ENCODE measurements at regions not wholly inside any gene's neighbourhood (a gene's known extent, or its start where the extent isn't known, plus 50 kb on each side); places are given as distances from the start of the nearest gene placed in this dataset.

DNA sequence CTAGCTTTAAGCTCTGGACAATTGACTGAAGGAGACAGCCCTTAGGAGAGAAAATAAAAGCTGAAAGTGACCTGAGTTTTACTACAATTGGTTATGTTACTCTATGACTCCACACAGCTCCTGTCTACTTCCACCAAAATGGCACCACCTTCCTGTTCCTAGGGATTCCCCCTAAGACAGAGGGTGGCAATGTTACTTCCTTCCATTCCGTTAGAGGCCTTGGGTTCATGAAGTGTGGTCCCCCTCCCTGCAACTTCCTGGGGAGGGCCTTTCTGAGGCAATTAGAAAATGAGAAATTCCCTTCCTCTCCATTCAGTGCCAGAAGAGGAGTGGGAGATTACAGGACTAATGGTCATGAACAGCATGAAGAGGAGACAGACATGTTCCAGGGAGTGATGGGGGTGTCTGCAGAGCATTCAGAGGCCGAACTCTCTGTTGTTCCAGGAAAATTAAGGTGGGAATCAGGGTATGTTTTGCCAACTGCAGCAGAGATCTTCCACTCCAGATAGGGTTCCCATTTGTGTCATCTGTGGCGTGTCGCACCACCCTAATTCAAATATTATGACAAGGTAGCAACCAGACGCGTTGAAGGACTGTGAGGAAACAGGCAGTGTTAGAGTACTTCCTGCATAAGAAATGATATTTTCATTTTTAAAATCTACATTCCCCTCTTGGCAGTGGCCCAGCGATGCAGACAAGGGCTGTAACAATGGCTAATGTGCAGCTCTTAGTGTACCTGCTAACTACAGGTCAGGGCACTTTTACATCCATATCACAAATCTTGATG lies 53.1 kb upstream of the TRIM67 start:
- no peak for DNase-seq (ENCODE audit: low read depth)

DNA sequence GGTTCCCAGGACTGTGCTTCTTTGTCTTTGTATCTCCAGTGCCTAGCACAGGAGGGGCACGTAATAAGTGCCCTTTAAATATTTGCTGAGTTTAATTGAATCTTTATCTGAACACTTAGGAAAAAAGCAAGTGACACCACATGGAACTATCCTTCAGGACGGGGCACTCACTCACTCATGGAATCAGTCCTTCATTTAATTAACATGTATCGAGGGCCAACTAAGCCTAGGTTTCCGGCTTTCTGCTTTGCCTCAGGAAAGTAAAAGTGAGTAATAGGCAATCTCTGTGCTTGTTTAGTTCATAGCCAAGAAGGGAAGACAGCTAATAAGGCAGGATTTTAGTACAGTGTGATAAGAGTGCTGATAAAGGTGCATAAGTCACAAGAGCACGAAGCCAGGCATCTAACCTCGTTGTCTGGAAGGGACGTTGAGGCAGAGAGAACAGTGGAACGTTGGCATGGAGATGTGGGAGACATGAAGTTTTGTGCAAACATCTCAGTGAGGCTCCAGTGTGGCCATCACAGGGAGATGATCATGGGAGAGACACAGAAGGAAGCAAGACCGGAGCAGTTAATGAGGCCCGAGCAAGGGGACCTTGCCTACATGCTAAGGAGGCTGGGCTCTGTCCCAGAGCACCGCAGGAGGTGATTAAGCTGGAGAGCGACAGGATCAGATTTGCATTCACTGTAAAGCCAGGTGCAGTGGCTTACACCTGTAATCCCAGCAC lies 54.1 kb upstream of the TRIM67 start:
- DNase-seq (ENCODE audit: low read depth), result no peak

DNA sequence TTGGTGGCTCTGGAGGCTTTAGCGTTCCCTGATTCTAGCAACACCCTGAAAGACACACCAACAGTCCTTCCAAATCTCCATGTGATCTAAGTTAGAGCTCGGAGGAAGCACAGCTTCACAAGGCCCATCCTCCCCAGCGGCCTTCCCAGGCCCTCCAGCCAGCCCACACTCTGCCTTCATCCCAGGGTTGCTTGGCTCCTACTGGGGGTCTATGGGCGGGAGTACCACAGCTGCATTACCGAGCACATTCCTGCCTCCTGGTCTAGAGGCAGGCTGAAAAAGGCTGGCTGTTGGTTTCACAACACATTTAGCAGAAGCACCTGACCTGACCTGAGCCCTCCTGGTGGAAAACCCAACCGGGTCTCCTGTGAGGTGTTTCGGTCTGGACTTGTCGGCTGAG lies 54.7 kb upstream of the TRIM67 start:
- no peak for DNase-seq (ENCODE audit: low read depth)

DNA sequence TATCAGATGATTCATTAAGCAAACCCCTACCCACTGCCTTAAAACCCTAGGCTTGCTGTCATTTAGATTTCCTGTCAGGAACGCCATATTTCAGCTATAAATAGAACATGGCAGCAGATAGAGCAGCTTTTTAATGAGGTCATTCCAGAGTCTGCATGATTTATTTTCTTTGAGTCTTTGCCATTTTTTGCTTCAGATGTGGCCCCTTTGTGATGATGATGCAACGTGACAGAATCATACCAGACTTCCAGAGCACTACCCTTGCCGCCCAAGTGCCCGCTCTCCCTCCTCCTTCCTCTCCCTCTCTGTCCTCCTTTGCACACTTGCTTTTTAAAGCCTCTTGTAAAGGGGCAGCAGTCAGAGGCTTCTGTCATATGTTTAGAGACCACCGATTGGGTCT lies 55.5 kb upstream of the TRIM67 start:
- peak; percentile 72 for DNase-seq (ENCODE audit: low read depth)

DNA sequence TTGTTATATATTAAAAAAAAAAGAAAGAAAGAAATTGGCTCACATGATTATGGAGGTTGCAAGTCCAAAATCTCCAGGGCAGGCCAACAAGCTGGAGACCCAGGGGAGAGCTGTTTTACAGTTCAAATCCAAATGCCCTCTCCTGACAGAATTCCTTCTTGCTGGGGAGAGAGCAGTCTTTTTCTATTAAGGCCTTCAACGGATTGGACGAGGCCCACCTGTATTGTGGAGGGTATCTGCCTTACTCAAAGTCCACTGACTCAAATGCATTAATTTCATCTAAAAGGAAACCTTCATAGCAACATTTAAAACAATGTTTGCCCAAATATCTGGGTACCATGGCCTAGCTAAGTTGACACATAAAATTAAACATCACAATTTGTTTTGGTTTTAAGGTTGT lies 56.9 kb upstream of the TRIM67 start:
- DNase-seq (ENCODE audit: low read depth), result no peak

DNA sequence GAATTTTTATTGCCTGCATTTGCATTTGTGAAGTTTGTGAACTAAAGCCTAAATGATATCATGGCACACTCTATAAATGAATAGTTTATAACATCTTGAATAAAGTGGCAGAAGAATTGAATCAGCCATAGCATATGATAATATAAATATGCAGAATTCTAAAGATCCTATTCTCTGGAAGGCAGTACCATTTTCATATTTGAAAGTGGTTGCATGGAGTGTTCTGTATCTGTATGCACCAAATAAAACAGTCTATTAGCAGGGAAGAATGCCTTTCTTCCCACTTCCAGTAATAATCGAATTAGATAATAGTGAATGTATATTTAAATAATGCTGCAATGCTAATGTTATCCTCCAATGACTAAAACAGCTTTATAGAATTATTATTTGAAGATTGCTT lies 57.9 kb upstream of the TRIM67 start:
- no peak for DNase-seq (ENCODE audit: low read depth)

DNA sequence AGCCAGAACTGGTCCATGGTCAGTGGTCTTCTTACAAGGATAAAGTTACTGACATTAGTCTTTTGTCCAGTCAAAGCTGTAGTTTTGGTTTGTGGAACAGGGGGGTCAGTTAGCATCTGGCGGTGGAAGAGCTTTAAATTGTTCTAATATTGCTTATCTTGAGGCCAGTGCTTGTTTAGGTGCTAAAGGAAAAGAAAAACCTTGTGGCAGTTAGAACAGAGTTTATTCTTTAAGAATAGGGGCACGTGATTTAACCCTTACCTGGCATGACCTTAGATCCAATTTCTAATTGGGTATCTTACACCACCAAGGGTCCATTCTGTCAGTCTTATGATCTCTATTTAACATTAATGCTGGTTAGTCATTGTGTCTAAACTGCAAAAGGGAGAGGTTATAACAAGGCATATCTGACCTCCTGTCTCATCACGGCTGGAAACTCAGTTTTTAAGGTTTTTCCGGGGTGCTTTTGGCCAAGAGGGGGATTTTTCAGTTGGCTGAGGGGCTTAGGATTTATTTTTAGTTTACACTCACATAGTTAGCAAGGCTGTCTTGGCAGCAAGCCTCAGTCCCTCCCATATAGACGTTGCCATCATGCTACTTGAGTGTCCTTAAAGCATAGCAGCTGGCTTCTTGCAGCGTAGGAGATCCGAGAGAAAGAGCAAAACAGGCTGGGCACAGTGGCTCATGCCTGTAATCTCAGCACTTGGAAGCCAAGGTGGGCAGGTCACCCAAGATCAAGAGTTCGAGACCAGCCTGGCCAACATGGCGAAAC lies 60.1 kb upstream of the FAM89A start:
- no peak for DNase-seq (ENCODE audit: low read depth)

DNA sequence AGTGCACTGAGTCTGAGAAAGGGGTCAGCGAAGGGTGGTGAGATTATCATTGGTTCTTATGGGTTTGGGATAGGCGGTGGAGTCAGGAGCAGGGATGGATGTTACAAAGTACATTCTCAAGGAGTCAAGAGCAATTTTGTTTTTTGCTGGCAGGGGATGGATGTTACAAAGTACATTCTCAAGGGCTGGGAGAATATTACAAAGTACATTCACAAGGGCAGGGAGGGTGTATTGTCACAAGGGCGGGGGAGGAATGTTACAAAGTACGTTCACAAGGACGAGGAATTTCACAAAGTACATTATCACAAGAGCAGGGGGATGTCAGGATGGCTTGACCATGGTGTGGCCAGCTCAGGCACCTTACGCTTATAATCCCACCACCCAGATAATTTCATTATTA lies 59.3 kb upstream of the FAM89A start:
- DNase-seq (ENCODE audit: low read depth), result no peak

DNA sequence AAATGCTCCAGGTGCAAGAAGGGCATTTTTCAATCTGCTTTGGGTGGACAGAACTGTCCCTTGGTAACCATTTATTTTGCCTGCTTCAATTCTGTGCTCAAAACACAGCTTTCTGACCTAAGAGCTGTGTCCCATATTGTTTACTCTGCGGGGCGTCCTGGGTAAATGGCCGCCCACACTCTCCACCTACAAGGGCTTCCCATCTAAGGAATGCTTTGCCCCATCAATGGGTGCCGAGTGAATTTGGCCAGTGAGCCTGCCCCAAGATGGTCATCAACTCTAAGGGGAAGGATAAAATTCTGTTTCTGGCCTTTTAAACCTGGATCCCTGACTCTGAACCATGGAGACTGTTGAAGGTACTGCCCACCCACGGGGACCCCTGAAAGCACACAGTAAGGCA lies 55.5 kb upstream of the FAM89A start:
- DNase-seq (ENCODE audit: low read depth), result no peak

DNA sequence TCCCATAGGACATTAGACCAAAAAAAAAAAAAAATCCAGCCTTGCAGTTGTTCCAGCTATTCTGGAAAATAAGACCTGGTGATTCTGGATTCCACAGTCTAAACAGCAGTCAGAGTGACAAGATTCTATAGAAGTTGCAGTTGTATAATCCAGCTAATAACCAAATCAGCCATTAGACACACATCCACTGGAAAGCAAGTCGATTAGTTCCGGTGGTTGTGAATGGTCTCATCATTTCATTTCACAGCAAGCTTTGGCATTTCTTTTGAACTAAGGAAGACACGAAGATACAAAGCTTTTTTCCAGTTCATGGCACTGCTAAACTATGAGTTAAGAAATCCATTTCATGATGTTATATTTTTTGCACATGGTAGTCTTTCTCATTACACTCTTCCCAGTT lies 54.4 kb upstream of the FAM89A start:
- no peak for DNase-seq (ENCODE audit: low read depth)

DNA sequence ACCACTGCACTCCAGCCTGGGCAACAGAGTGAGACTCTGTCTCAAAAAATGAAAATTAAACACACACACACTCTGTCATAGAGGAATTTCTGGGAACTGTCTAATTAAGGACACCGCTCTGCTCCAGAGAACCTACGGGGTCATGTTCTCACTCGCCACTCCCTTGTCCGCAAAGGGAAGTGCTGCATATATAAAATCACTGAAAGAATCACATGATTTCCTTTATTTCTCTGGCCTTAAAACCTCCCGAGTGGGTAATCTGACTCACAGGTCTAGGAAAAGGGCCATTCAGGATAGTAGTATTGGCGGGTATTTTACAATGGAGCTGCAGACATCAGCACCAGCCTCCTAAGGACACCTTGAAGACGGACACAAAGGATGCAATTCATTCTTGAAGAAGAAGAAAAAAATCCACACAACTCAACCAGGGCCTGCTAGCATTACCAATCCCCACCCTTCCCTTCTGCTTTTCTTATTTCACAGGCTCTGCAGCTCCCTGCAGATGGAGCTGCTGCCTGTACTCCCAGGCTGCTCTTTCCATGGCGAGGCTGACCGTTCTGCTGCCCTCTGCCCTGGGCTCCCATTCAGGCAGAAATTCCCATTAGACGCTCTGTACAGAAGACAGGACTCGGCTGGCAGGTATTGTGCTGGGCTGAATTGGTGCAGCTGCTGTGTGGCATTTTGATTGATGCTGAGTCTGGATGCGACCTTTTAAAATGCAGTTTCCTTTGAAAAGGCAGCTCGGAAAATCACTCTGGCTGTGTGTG lies 53.3 kb upstream of the FAM89A start:
- no peak for DNase-seq (ENCODE audit: low read depth)

DNA sequence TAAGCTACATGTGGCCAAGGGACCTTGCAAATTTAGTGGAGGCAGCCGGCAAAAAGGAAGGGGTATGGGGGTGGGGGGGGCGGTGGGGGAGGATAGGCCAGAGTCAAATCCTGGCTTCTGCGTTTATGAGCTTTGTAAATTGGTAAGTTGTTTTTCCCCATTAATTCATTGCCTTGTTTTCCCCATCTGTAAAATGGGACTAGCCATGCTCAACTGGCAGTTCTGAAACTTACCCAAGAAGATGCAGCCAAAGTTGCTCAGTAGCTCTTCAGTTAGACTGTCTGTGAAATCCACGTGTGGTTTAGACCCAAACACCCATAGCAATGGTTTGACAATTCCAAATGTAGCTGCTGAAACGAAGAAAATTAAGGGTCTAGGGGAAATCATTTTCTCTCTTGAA lies 52.3 kb upstream of the FAM89A start:
- no peak for DNase-seq (ENCODE audit: low read depth)

DNA sequence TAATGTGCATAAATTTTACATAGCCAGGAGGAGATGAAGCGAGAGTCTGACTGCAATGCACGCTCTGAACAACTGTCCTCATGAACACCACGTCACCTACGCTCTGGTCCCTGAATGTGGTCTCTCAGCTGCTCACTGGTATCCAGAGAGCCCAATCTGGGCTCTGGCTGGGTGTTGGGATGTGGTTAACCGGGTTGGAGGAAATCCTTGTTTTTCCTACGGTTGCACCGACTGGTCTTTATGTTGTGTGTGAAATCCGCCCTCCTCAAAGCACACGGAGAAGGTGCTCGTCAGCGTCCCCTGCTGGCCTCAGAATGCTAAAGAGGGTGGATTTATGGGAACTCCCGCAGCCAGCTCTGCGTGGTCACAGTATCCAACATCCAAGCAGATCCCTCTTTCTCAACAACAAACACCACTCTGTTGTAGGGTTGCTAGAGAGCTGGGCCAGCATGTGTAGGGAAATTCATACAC lies 51.8 kb upstream of the FAM89A start:
- peak; percentile 52 for DNase-seq (ENCODE audit: low read depth)

DNA sequence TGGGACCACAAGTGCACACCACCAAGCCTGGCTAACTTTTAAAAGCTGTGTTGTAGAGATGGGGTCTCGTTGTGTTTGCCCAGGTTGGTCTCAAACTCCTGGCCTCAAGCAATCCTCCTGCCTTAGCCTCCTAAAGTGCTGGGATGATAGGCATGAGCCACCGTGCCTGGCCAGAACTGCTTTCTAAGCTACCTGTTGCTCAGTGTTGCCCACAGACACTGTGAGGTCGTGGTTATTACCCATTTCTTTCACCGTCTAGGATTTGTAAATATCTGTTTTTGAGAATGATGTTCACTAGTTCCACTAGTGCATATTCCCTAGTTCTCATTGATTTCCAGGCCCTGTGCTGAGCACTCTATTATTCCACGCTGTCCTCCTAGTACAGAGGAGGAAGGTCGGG lies 51.4 kb upstream of the FAM89A start:
- no peak for DNase-seq (ENCODE audit: low read depth)
